ENCODE measurements at regions not wholly inside any gene's neighbourhood (a gene's known extent, or its start where the extent isn't known, plus 50 kb on each side); places are given as distances from the start of the nearest gene placed in this dataset.
"Not testable (repeated sequence)": the region's sequence is repeated elsewhere in the genome, so short reads cannot be mapped to it uniquely, and the experiment has no call there.

DNA sequence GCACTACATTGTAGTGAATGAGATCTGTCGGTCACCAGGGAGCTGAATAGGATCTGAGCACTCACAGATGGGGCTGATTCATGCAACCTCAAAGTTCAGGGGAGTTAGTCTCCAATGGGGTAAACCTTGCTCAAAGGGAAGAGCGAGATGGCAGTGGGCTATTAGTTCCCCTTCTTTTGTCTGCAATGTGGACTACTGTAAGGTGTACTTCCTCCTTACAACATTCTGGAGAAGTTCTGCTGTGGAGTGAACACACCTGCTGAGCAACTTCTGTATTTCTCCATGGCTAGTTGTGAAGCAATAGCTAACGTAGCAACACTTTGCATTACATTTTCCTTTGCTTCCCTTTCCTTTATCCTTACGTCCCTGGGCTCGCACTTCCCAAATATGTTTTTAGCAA lies 134.3 kb upstream of the B3GAT2 start:
- in situ Hi-C loops (cut with MboI; ENCODE audit: low pct_ligation_motif_present in 1 of 4, low pct_unique_long_range_greater_than_20kb in 1 of 4, low sequenced_read_pairs in 3 of 4) (no loop called here), intact Hi-C loops (cut with DNase I; ENCODE audit: low total_unique reads) (no loop called here)
- DNase-seq, result no peak
- Histone ChIP-seq H3K4me1 (no peaks in the 10 kb centered on the region), H3K27ac (no peak overlapping the region), H3K27me3 (no peaks in the 10 kb centered on the region), H3K9me3 (no peaks in the 10 kb centered on the region), H3K4me3 (no peak overlapping the region), H3K36me3 (no peaks in the 10 kb centered on the region)
- TF ChIP-seq, protein P1, sequence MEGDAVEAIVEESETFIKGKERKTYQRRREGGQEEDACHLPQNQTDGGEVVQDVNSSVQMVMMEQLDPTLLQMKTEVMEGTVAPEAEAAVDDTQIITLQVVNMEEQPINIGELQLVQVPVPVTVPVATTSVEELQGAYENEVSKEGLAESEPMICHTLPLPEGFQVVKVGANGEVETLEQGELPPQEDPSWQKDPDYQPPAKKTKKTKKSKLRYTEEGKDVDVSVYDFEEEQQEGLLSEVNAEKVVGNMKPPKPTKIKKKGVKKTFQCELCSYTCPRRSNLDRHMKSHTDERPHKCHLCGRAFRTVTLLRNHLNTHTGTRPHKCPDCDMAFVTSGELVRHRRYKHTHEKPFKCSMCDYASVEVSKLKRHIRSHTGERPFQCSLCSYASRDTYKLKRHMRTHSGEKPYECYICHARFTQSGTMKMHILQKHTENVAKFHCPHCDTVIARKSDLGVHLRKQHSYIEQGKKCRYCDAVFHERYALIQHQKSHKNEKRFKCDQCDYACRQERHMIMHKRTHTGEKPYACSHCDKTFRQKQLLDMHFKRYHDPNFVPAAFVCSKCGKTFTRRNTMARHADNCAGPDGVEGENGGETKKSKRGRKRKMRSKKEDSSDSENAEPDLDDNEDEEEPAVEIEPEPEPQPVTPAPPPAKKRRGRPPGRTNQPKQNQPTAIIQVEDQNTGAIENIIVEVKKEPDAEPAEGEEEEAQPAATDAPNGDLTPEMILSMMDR (IDR thresholded peaks at IDR 0.05), result no peak
- TF ChIP-seq EP300 (IDR thresholded peaks at IDR 0.05; ENCODE audit: low read depth) (no peak), POLR2A (IDR thresholded peaks at IDR 0.05) (no peak), POLR2AphosphoS5 (IDR thresholded peaks at IDR 0.05) (no peak)
- 78 to 92% methylated on average over 3 to 5 of the region's 5 CpGs for WGBS, 2 donors (ENCODE audit: low coverage in 1 of 2)

DNA sequence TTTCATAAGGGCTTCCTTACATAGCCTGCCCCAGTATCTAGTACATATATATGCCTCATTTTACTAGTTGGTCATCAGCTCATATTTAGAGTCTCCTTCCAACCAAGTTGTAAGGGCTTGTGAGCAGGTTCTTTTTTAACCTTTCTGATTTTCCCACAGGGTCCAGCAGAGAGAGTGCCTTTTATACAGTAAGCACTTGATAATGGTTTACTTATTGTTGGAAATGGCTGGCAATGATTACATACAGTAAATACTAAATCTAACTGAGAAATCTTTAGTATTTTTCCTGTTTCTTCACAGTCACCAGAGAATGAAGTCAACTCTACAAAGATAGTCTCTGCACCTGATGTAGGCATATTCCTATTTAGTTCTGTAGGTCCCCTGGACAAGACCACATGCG lies 135.1 kb upstream of the B3GAT2 start:
- no peak for DNase-seq
- H3K4me3 ChIP-seq, result no peak overlapping the region
- H3K4me1 ChIP-seq, result no peaks in the 10 kb centered on the region
- TF ChIP-seq, protein P1 (IDR thresholded peaks at IDR 0.05), result no peak
- TF ChIP-seq POLR2AphosphoS5 (IDR thresholded peaks at IDR 0.05) (no peak), POLR2A (IDR thresholded peaks at IDR 0.05) (no peak), EP300 (IDR thresholded peaks at IDR 0.05; ENCODE audit: low read depth) (no peak)
- no peak overlapping the region for H3K27ac ChIP-seq
- intact Hi-C loops (cut with DNase I; ENCODE audit: low total_unique reads) (no loop called here), in situ Hi-C loops (cut with MboI; ENCODE audit: low pct_ligation_motif_present in 1 of 4, low pct_unique_long_range_greater_than_20kb in 1 of 4, low sequenced_read_pairs in 3 of 4) (no loop called here)
- 29 to 80% methylated on average over 1 of the region's 1 CpG for WGBS, 2 donors (ENCODE audit: low coverage in 1 of 2)
- no peaks in the 10 kb centered on the region for H3K27me3 ChIP-seq
- no peaks in the 10 kb centered on the region for H3K36me3 ChIP-seq
- H3K9me3 ChIP-seq, result no peaks in the 10 kb centered on the region

DNA sequence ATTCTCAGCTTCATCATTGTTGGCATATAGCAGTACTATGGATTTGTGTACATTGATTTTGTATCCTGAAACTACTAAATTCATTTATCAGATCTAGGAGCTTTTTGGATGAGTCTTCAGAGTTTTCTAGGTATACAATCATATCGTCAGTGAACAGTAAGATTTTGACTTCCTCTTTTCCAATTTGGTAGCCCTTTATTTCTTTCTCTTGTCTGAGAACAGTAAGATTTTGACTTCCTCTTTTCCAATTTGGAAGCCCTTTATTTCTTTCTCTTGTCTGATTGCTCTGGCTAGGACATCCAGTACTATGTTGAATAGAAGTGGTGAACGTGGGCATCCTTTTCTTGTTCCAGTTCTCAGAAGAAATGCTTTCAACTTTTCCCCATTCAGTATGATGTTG lies 140.4 kb upstream of the B3GAT2 start:
- H3K36me3 ChIP-seq; DNase-seq; H3K27me3 ChIP-seq; H3K4me3 ChIP-seq; H3K9me3 ChIP-seq; H3K4me1 ChIP-seq; in situ Hi-C loops (cut with MboI; ENCODE audit: low pct_ligation_motif_present in 1 of 4, low pct_unique_long_range_greater_than_20kb in 1 of 4, low sequenced_read_pairs in 3 of 4); H3K27ac ChIP-seq; intact Hi-C loops (cut with DNase I; ENCODE audit: low total_unique reads): not testable (repeated sequence)
- WGBS, 2 donors (ENCODE audit: low coverage in 1 of 2), result 74 to 82% methylated on average over 2 of the region's 2 CpGs

DNA sequence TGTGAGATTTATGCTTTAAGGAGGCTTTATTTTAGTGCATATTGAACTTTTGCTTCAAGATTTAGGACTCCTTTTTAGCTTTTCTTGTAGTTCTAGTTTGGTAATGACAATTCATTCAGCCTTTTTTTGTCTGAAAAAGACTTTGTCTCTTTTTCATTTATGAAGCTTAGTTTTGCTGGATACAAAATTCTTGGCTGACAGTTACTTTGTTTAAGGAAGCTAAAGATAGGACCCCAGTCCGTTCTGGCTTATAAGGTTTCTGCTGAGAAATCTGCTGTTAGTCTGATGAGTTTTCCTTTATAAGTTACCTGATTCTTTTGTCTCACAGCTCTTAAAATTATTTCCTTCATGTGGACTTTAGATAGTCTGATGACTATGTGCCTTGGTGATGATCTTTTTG lies 142.8 kb upstream of the B3GAT2 start:
- H3K27me3 ChIP-seq, result no peaks in the 10 kb centered on the region
- H3K4me3 ChIP-seq, result no peak overlapping the region
- intact Hi-C loops (cut with DNase I; ENCODE audit: low total_unique reads), result loop anchor here (5.0 kb wide), 1 partner anchor 543 kb away; no protein-coding TSS in a partner anchor
- no peak overlapping the region for H3K27ac ChIP-seq
- in situ Hi-C loops (cut with MboI; ENCODE audit: low pct_ligation_motif_present in 1 of 4, low pct_unique_long_range_greater_than_20kb in 1 of 4, low sequenced_read_pairs in 3 of 4), result no loop called here
- WGBS, 2 donors (ENCODE audit: low coverage in 1 of 2), result 60 to 71% methylated on average over 1 of the region's 1 CpG
- H3K36me3 ChIP-seq, result no peaks in the 10 kb centered on the region
- no peak for TF ChIP-seq POLR2AphosphoS5 (IDR thresholded peaks at IDR 0.05)
- TF ChIP-seq POLR2A (IDR thresholded peaks at IDR 0.05), result no peak
- TF ChIP-seq, protein P1 (IDR thresholded peaks at IDR 0.05), result no peak
- no peak for TF ChIP-seq EP300 (IDR thresholded peaks at IDR 0.05; ENCODE audit: low read depth)
- no peaks in the 10 kb centered on the region for H3K4me1 ChIP-seq
- no peak for DNase-seq
- H3K9me3 ChIP-seq, result peaks cover 4 to 5% of the 10 kb centered on the region in 2 donors

DNA sequence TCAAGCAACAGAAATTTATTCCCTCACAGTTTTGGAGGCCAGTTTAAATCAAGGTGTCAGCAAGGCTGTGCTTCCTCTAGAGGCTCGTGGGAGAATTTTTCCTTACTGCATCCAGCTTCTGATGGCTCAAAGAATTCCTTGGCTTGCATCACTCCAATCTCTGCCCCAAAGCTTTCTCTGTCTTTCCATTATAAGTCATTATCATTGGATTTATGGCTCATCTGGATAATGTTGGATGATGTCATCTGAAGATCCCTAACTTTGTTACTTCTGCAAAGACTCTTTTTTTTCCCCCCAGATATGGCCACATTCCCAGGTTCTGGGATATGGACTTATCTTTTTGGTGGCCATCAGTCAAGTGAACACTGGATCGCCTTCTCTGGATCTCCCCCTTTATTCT lies 146.3 kb upstream of the B3GAT2 start:
- Histone ChIP-seq H3K27ac (no peak overlapping the region), H3K36me3 (no peaks in the 10 kb centered on the region), H3K9me3 (peaks cover 4 to 5% of the 10 kb centered on the region in 2 donors), H3K27me3 (no peaks in the 10 kb centered on the region), H3K4me1 (no peaks in the 10 kb centered on the region), H3K4me3 (no peak overlapping the region)
- in situ Hi-C loops (cut with MboI; ENCODE audit: low pct_ligation_motif_present in 1 of 4, low pct_unique_long_range_greater_than_20kb in 1 of 4, low sequenced_read_pairs in 3 of 4) (no loop called here), intact Hi-C loops (cut with DNase I; ENCODE audit: low total_unique reads) (loop anchor here (5.0 kb wide), 1 partner anchor 539 kb away; no protein-coding TSS in a partner anchor)
- 36 to 43% methylated on average over 1 to 2 of the region's 2 CpGs for WGBS, 2 donors (ENCODE audit: low coverage in 1 of 2)
- DNase-seq, result no peak
- TF ChIP-seq EP300 (IDR thresholded peaks at IDR 0.05; ENCODE audit: low read depth) (no peak), POLR2A (IDR thresholded peaks at IDR 0.05) (no peak), POLR2AphosphoS5 (IDR thresholded peaks at IDR 0.05) (no peak)
- TF ChIP-seq, protein P1 (IDR thresholded peaks at IDR 0.05), result no peak

All from transverse colon (tissue), 4 donors.